GM18868 (cell line): ENCODE measurements at regions not wholly inside any gene's neighbourhood (a gene's known extent, or its start where the extent isn't known, plus 50 kb on each side); places are given as distances from the start of the nearest gene placed in this dataset.
"Not testable (repeated sequence)": the region's sequence is repeated elsewhere in the genome, so short reads cannot be mapped to it uniquely, and the experiment has no call there.

Source experiments
- ATAC-seq: cut with Tn5 transposase; IDR thresholded peaks from one replicate; pipeline ENCODE4 v1.9.1; 2021; ENCODE audit warnings: mild to moderate bottlenecking, moderate library complexity; ENCODE audit not compliant: unreplicated experiment

- peak; percentile 51 for ATAC-seq
Measured at GRCh38 chr7:76852362-76852761, 179.8 kb downstream of the SPDYE17 start.

GRCh38 chr7:76851617-76852016, 180.5 kb downstream of the SPDYE17 start:
- not testable (repeated sequence) for ATAC-seq

- ATAC-seq: not testable (repeated sequence)
Measured at GRCh38 chr7:76849887-76850563, 182.1 kb downstream of the SPDYE17 start.

GRCh38 chr7:76839879-76840278, 192.3 kb downstream of the SPDYE17 start:
- ATAC-seq: not testable (repeated sequence)

GRCh38 chr7:76839214-76839613, 192.9 kb downstream of the SPDYE17 start:
- not testable (repeated sequence) for ATAC-seq

- ATAC-seq: not testable (repeated sequence)
Measured at GRCh38 chr7:76838357-76838756, 193.8 kb downstream of the SPDYE17 start.

GRCh38 chr7:76829233-76829632, 202.2 kb upstream of the POMZP3 start:
- ATAC-seq: not testable (repeated sequence)

GRCh38 chr7:76826181-76826580, 199.1 kb upstream of the POMZP3 start:
- not testable (repeated sequence) for ATAC-seq

GRCh38 chr7:76809856-76810255, 182.8 kb upstream of the POMZP3 start:
- ATAC-seq: not testable (repeated sequence)

GRCh38 chr7:76807588-76808100, 180.6 kb upstream of the POMZP3 start:
- not testable (repeated sequence) for ATAC-seq

- not testable (repeated sequence) for ATAC-seq
Measured at GRCh38 chr7:76806460-76806859, 179.4 kb upstream of the POMZP3 start.

- ATAC-seq: not testable (repeated sequence)
Measured at GRCh38 chr7:76806010-76806409, 178.9 kb upstream of the POMZP3 start.

GRCh38 chr7:76805262-76805661, 178.2 kb upstream of the POMZP3 start:
- not testable (repeated sequence) for ATAC-seq

- ATAC-seq: not testable (repeated sequence)
Measured at GRCh38 chr7:76797639-76798038, 170.6 kb upstream of the POMZP3 start.

- ATAC-seq: not testable (repeated sequence)
Measured at GRCh38 chr7:76780693-76781092, 153.6 kb upstream of the POMZP3 start.

- not testable (repeated sequence) for ATAC-seq
Measured at GRCh38 chr7:76774279-76774678, 147.2 kb upstream of the POMZP3 start.

GRCh38 chr7:76771980-76772379, 144.9 kb upstream of the POMZP3 start:
- ATAC-seq: not testable (repeated sequence)

GRCh38 chr7:76763977-76764376, 136.9 kb upstream of the POMZP3 start:
- ATAC-seq: not testable (repeated sequence)

GRCh38 chr7:76760546-76761220, 133.6 kb upstream of the POMZP3 start:
- not testable (repeated sequence) for ATAC-seq

- not testable (repeated sequence) for ATAC-seq
Measured at GRCh38 chr7:76739538-76739937, 112.5 kb upstream of the POMZP3 start.

GRCh38 chr7:76736724-76737123, 109.6 kb upstream of the POMZP3 start:
- not testable (repeated sequence) for ATAC-seq

GRCh38 chr7:76736091-76736490, 109.0 kb upstream of the POMZP3 start:
- not testable (repeated sequence) for ATAC-seq
